ENCODE measurements at regions not wholly inside any gene's neighbourhood (a gene's known extent, or its start where the extent isn't known, plus 50 kb on each side); places are given as distances from the start of the nearest gene placed in this dataset.

- TF ChIP-seq, protein P1, sequence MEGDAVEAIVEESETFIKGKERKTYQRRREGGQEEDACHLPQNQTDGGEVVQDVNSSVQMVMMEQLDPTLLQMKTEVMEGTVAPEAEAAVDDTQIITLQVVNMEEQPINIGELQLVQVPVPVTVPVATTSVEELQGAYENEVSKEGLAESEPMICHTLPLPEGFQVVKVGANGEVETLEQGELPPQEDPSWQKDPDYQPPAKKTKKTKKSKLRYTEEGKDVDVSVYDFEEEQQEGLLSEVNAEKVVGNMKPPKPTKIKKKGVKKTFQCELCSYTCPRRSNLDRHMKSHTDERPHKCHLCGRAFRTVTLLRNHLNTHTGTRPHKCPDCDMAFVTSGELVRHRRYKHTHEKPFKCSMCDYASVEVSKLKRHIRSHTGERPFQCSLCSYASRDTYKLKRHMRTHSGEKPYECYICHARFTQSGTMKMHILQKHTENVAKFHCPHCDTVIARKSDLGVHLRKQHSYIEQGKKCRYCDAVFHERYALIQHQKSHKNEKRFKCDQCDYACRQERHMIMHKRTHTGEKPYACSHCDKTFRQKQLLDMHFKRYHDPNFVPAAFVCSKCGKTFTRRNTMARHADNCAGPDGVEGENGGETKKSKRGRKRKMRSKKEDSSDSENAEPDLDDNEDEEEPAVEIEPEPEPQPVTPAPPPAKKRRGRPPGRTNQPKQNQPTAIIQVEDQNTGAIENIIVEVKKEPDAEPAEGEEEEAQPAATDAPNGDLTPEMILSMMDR (IDR thresholded peaks at IDR 0.05; ENCODE audit: control insufficient read depth, insufficient read depth, low read depth, low read length, missing control alignments): no peak
- H3K4me3 ChIP-seq (ENCODE audit: control insufficient read depth, low read depth, low read length): no peak overlapping the region
- no peak for DNase-seq (ENCODE audit: low read depth)
Observed at GRCh38 chrX:129071390-129071789, 451.9 kb downstream of the SMARCA1 start.

- no peak for DNase-seq (ENCODE audit: low read depth)
- no peak overlapping the region for H3K4me3 ChIP-seq (ENCODE audit: control insufficient read depth, low read depth, low read length)
- TF ChIP-seq, protein P1 (IDR thresholded peaks at IDR 0.05; ENCODE audit: control insufficient read depth, insufficient read depth, low read depth, low read length, missing control alignments): no peak
Observed at GRCh38 chrX:129065895-129066294, 457.4 kb downstream of the SMARCA1 start.

GRCh38 chrX:129058405-129058804 lies 464.9 kb downstream of the SMARCA1 start:
- no peak for DNase-seq (ENCODE audit: low read depth)
- TF ChIP-seq, protein P1 (IDR thresholded peaks at IDR 0.05; ENCODE audit: control insufficient read depth, insufficient read depth, low read depth, low read length, missing control alignments): no peak
- no peak overlapping the region for H3K4me3 ChIP-seq (ENCODE audit: control insufficient read depth, low read depth, low read length)

DNA sequence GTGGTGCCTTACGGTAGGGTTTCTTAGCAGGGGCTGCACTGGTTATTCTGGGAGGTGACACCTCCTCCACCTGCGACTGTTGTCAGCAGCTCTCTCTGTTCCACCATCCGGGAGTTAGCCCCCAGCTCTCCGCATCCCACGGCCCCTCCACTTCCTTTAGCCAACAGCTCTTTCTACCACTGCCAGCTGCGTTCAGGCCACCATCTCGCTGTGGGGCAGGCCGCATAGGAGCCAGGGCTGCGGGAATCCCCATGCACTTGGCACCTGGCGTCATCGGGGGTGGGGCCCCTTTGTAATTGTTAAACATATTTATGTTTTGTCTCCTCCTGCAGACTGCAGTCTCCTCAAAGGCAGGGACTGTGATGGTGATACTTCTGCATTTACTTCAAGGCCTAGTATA lies 480.2 kb downstream of the SMARCA1 start:
- TF ChIP-seq, protein P1 (IDR thresholded peaks at IDR 0.05; ENCODE audit: control insufficient read depth, insufficient read depth, low read depth, low read length, missing control alignments): no peak
- no peak for DNase-seq (ENCODE audit: low read depth)

GRCh38 chrX:129041319-129041718 lies 482.0 kb downstream of the SMARCA1 start:
- TF ChIP-seq, protein P1 (IDR thresholded peaks at IDR 0.05; ENCODE audit: control insufficient read depth, insufficient read depth, low read depth, low read length, missing control alignments): no peak
- no peak for DNase-seq (ENCODE audit: low read depth)
- no peak overlapping the region for H3K4me3 ChIP-seq (ENCODE audit: control insufficient read depth, low read depth, low read length)

More for the DNA sequence above, 480.2 kb downstream of the SMARCA1 start:
- H3K4me3 ChIP-seq (ENCODE audit: control insufficient read depth, low read depth, low read length): no peak overlapping the region

- no peak overlapping the region for H3K4me3 ChIP-seq (ENCODE audit: control insufficient read depth, low read depth, low read length)
- TF ChIP-seq, protein P1 (IDR thresholded peaks at IDR 0.05; ENCODE audit: control insufficient read depth, insufficient read depth, low read depth, low read length, missing control alignments): no peak
- DNase-seq (ENCODE audit: low read depth): no peak
Observed at GRCh38 chrX:129040124-129040523, 483.2 kb downstream of the SMARCA1 start.

DNA sequence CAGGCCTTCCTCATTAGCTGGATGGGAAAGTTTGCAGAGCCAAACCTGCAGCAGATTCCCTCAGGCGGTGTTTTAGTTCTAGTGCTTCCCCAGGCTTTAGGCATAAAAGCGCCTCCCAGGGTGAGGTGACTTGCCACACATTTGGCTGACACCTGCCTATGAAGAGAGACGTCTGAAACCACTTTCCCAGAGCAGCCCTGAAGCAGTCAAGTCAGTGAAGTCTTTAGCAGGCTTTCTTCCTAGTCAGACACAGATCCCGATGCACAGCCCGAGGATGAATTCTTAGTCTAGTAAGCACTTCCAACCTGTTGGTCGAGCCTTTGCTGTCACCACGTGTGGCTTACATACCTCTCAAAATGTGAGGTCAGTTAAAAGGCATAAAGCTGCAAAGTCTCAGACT lies 484.1 kb downstream of the SMARCA1 start:
- DNase-seq (ENCODE audit: low read depth): no peak
- no peak overlapping the region for H3K4me3 ChIP-seq (ENCODE audit: control insufficient read depth, low read depth, low read length)
- TF ChIP-seq, protein P1 (IDR thresholded peaks at IDR 0.05; ENCODE audit: control insufficient read depth, insufficient read depth, low read depth, low read length, missing control alignments): no peak

Data from AG09309 (cell line).